HUES6 (cell line): ENCODE measurements at regions not wholly inside any gene's neighbourhood (a gene's known extent, or its start where the extent isn't known, plus 50 kb on each side); places are given as distances from the start of the nearest gene placed in this dataset.

Source experiments
- H3K27ac ChIP-seq: 2 replicates; pipeline ENCODE4 v1.7.0; 2013; ENCODE audit warnings: low read depth, mild to moderate bottlenecking, low read length, inconsistent platforms
- H3K27me3 ChIP-seq: 2 replicates; pipeline ENCODE4 v1.6.1; 2013; ENCODE audit warnings: low read length; ENCODE audit not compliant: control insufficient read depth, insufficient read depth
- H3K36me3 ChIP-seq: 2 replicates; pipeline ENCODE4 v1.6.1; 2013; ENCODE audit warnings: low read length; ENCODE audit not compliant: control insufficient read depth, insufficient read depth
- H3K4me1 ChIP-seq: 2 replicates; pipeline ENCODE4 v1.6.1; 2013; ENCODE audit warnings: low read length; ENCODE audit not compliant: control insufficient read depth, insufficient read depth
- H3K4me3 ChIP-seq: 2 replicates; pipeline ENCODE4 v1.5.1; 2013; ENCODE audit warnings: low read depth, low read length
- H3K9ac ChIP-seq: one replicate; pipeline ENCODE4 v1.6.1; 2013; ENCODE audit warnings: mild to moderate bottlenecking, low read length
- H3K9me3 ChIP-seq: 2 replicates; pipeline ENCODE4 v1.6.1; 2013; ENCODE audit warnings: low read depth, low read length; ENCODE audit not compliant: control insufficient read depth, insufficient read depth

DNA sequence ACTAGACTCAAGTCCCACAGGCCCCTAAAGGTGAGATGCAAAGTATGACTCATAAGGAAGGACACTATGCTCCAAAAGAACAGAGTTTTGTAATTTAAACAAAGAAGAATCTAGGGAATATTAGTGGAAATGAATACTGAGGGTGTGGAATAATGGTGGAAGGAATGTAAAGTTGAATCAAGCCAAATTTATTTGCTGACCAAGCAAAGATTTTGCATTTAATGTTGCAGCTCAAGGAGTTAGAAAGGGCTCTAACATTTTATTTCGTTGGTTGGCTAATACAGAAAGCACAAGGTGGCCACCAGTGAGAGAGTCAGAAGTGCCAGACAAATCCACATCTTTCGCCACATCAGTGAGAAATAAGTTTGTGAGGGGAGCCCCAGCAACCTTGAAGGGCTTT is 550.3 kb downstream of the FOXG1 start:
- Histone ChIP-seq H3K9me3 (no peaks in the 10 kb centered on the region), H3K27me3 (no peaks in the 10 kb centered on the region), H3K9ac (no peak overlapping the region), H3K27ac (no peak overlapping the region), H3K4me1 (no peaks in the 10 kb centered on the region), H3K4me3 (no peak overlapping the region), H3K36me3 (no peaks in the 10 kb centered on the region)

GRCh38 chr14:29317423-29317822 is 550.8 kb downstream of the FOXG1 start:
- no peaks in the 10 kb centered on the region for H3K36me3 ChIP-seq
- no peak overlapping the region for H3K27ac ChIP-seq
- no peak overlapping the region for H3K4me3 ChIP-seq
- H3K27me3 ChIP-seq, result no peaks in the 10 kb centered on the region
- H3K9ac ChIP-seq, result no peak overlapping the region
- no peaks in the 10 kb centered on the region for H3K9me3 ChIP-seq
- H3K4me1 ChIP-seq, result no peaks in the 10 kb centered on the region

- Histone ChIP-seq H3K4me3 (no peak overlapping the region), H3K9ac (no peak overlapping the region), H3K9me3 (no peaks in the 10 kb centered on the region), H3K27me3 (no peaks in the 10 kb centered on the region), H3K27ac (no peak overlapping the region), H3K36me3 (no peaks in the 10 kb centered on the region), H3K4me1 (no peaks in the 10 kb centered on the region)
These were observed 553.7 kb downstream of the FOXG1 start for GRCh38 chr14:29320286-29320685.

DNA sequence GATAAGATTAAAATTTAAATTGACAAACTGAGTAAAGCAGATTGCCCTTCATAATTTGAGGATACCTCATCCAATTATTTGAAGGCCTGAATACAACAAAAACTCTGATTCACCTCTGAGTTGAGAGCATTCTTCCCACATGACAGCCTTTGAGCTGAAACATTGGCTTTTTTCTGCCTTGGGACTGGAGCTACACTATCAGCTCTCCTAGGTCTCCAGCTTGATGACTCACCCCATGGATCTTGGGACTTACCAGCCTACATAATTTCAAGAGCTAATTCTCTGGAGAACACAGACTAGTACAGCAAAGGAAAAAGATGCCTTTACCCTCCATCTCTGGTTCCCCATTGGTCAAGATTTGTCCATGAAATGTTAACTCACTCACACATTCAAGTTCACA is 555.1 kb downstream of the FOXG1 start:
- no peaks in the 10 kb centered on the region for H3K9me3 ChIP-seq
- H3K4me1 ChIP-seq, result no peaks in the 10 kb centered on the region
- H3K27ac ChIP-seq, result no peak overlapping the region
- no peak overlapping the region for H3K9ac ChIP-seq
- no peaks in the 10 kb centered on the region for H3K27me3 ChIP-seq
- H3K36me3 ChIP-seq, result no peaks in the 10 kb centered on the region
- no peak overlapping the region for H3K4me3 ChIP-seq

GRCh38 chr14:29339494-29340172 is 573.0 kb downstream of the FOXG1 start:
- H3K9ac ChIP-seq, result no peak overlapping the region

GRCh38 chr14:29348504-29348903 is 579.1 kb downstream of the PRKD1 start:
- no peak overlapping the region for H3K9ac ChIP-seq
- no peaks in the 10 kb centered on the region for H3K27me3 ChIP-seq
- no peaks in the 10 kb centered on the region for H3K9me3 ChIP-seq
- H3K36me3 ChIP-seq, result no peaks in the 10 kb centered on the region
- H3K4me3 ChIP-seq, result no peak overlapping the region
- H3K27ac ChIP-seq, result no peak overlapping the region
- no peaks in the 10 kb centered on the region for H3K4me1 ChIP-seq

More at GRCh38 chr14:29339494-29340172, 573.0 kb downstream of the FOXG1 start:
- H3K9me3 ChIP-seq, result no peaks in the 10 kb centered on the region
- no peaks in the 10 kb centered on the region for H3K27me3 ChIP-seq
- H3K4me1 ChIP-seq, result no peaks in the 10 kb centered on the region
- no peaks in the 10 kb centered on the region for H3K36me3 ChIP-seq
- H3K27ac ChIP-seq, result no peak overlapping the region
- H3K4me3 ChIP-seq, result no peak overlapping the region

GRCh38 chr14:29350496-29350895 is 577.2 kb downstream of the PRKD1 start:
- Histone ChIP-seq H3K36me3 (no peaks in the 10 kb centered on the region), H3K27ac (no peak overlapping the region), H3K27me3 (no peaks in the 10 kb centered on the region), H3K4me1 (no peaks in the 10 kb centered on the region), H3K9ac (no peak overlapping the region), H3K4me3 (no peak overlapping the region), H3K9me3 (no peaks in the 10 kb centered on the region)

DNA sequence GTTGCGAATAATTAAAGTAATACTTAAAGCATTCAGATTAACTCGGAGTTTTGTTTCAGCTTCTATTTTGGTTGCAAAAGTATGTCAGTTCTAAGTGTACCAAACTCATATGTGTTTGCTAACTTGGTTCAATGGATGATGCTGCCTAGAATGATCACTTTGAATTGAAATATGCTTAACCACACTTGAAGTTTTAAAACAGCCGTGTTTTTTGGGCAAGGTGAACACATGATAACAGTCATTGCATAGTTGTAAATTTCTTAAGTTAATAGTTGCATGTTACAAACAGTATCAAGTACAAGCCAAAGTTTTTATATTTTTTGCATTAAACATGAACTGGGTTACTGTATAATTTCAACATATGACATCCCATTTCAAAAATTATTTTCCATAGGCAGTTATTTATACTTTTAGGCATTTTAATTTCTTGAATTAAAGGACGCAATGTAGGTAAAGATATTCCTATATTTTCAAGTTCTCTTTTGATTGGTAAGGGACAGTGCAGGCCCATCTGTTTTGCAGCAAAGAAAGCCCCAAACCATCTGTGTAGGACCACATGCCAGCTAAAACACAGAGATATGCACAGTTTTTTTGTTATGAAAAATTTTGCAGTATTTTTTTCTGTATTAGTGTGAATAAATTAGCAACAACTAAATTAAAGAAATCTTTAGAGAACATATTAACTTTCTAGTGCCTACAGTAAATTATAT is 575.5 kb downstream of the PRKD1 start:
- H3K9me3 ChIP-seq, result no peaks in the 10 kb centered on the region
- H3K4me1 ChIP-seq, result no peaks in the 10 kb centered on the region
- no peak overlapping the region for H3K27ac ChIP-seq
- no peaks in the 10 kb centered on the region for H3K27me3 ChIP-seq
- no peak overlapping the region for H3K9ac ChIP-seq
- no peaks in the 10 kb centered on the region for H3K36me3 ChIP-seq
- H3K4me3 ChIP-seq, result no peak overlapping the region

DNA sequence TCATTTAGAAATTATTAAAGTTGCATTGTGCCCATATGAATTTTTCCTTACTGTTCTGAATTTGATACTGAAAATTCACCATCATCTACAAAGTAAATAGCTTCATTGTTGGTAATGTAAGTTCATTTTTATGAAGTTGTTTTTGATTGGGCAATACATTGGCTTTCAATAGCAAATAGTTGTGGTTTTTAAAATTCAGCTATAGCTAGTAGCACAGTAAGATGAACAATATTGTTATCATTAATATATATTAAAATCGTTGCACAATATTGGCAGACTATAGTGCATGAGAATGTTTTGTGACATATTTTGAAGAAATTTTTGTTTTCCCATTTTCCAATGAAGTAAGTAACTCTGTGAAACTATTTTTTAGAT is 575.0 kb downstream of the PRKD1 start:
- Histone ChIP-seq H3K4me1 (no peaks in the 10 kb centered on the region), H3K36me3 (no peaks in the 10 kb centered on the region), H3K9me3 (no peaks in the 10 kb centered on the region), H3K27me3 (no peaks in the 10 kb centered on the region), H3K27ac (no peak overlapping the region), H3K9ac (no peak overlapping the region), H3K4me3 (no peak overlapping the region)

DNA sequence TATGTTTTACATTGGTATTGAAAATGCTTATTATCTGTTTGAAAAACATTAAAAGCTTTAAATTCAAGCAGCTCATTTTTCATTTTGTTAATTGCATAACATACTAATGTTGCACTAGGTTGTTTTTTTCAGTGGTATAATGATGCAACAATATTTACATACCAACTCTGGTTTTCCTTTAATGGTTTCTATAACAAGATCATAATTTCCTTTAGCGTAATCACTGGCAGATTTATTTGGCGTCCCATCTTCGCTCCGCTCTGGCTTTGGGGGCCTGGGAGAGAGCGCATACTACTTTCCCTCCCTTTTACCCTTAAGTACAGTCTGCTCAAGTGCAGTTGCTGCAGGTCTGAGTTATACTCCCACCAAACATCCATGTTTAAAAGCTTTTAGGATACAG is 574.1 kb downstream of the PRKD1 start:
- Histone ChIP-seq H3K27me3 (no peaks in the 10 kb centered on the region), H3K27ac (no peak overlapping the region), H3K36me3 (no peaks in the 10 kb centered on the region), H3K9me3 (no peaks in the 10 kb centered on the region), H3K4me3 (no peak overlapping the region), H3K9ac (no peak overlapping the region), H3K4me1 (no peaks in the 10 kb centered on the region)

DNA sequence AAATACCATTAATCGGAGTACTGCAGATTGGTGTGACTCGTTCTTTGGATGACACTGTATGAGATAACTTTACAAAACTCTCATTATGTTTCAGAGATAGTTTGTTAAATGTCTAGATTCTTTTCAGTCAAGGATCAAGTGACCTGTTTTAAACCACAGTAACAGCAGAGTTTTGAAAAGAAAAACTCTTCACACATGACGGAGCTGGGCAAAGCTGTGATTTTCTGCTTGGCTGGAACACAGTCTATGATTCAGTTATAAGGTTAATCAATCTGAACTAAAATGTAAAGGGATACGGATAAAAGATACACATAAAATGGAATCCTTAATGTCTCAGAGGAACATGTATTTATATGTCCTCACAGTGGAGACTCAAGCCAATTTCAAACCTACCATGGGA is 573.2 kb downstream of the PRKD1 start:
- Histone ChIP-seq H3K4me1 (no peaks in the 10 kb centered on the region), H3K27me3 (no peaks in the 10 kb centered on the region), H3K9me3 (no peaks in the 10 kb centered on the region), H3K9ac (no peak overlapping the region), H3K27ac (no peak overlapping the region), H3K4me3 (no peak overlapping the region), H3K36me3 (no peaks in the 10 kb centered on the region)
